NT2/D1 (cell line): ENCODE measurements at regions not wholly inside any gene's neighbourhood (a gene's known extent, or its start where the extent isn't known, plus 50 kb on each side); places are given as distances from the start of the nearest gene placed in this dataset.

Experiments
- DNase-seq: peaks from one replicate; pipeline ENCODE4 v3.0.0-alpha.2; 2011; ENCODE audit warnings: low read depth, low spot score
- H3K27me3 ChIP-seq: 2 replicates; pipeline ENCODE4 v1.6.0; 2011; ENCODE audit warnings: mild to moderate bottlenecking; ENCODE audit not compliant: insufficient read length, insufficient read depth
- H3K36me3 ChIP-seq: 2 replicates; pipeline ENCODE4 v1.6.1; 2011; ENCODE audit warnings: mild to moderate bottlenecking, low read length, mixed read lengths; ENCODE audit not compliant: insufficient read depth, insufficient read length
- H3K4me1 ChIP-seq: 2 replicates; pipeline ENCODE4 v1.5.1; 2011; ENCODE audit not compliant: insufficient read depth, insufficient read length
- H3K4me3 ChIP-seq: 2 replicates; pipeline ENCODE4 v1.5.1; 2011; ENCODE audit warnings: low read depth; ENCODE audit not compliant: insufficient read length
- H3K9ac ChIP-seq: 2 replicates; pipeline ENCODE4 v1.6.0; 2011; ENCODE audit warnings: low read depth; ENCODE audit not compliant: insufficient read length
- H3K9me3 ChIP-seq: 2 replicates; pipeline ENCODE4 v1.5.1; 2011; ENCODE audit warnings: mild to moderate bottlenecking, low read length; ENCODE audit not compliant: insufficient read depth
- SUZ12 ChIP-seq: IDR thresholded peaks from 2 replicates; pipeline ENCODE4 v1.6.1; 2011; ENCODE audit not compliant: insufficient read length, insufficient read depth; ENCODE audit errors: extremely low read depth
- YY1 ChIP-seq: IDR thresholded peaks from 2 replicates; pipeline ENCODE4 v1.6.1; 2011; ENCODE audit not compliant: insufficient read length, insufficient read depth
- ZNF274 ChIP-seq: IDR thresholded peaks from 2 replicates; pipeline ENCODE4 v1.6.1; 2011; ENCODE audit warnings: mild to moderate bottlenecking, low read depth, low read length

- Histone ChIP-seq H3K4me3 (no peak overlapping the region), H3K27me3 (no peaks in the 10 kb centered on the region), H3K9ac (no peak overlapping the region), H3K9me3 (no peaks in the 10 kb centered on the region), H3K36me3 (peaks cover 16% of the 10 kb centered on the region), H3K4me1 (no peaks in the 10 kb centered on the region)
- no peak for DNase-seq
- no peak for TF ChIP-seq ZNF274
- no peak for TF ChIP-seq SUZ12
- TF ChIP-seq YY1: no peak
Observed at GRCh38 chr7:22571766-22572165, 71.8 kb upstream of the STEAP1B start.

GRCh38 chr7:22569586-22570321 lies 69.8 kb upstream of the STEAP1B start:
- Histone ChIP-seq H3K4me1 (peaks cover 11% of the 10 kb centered on the region), H3K36me3 (peaks cover 14% of the 10 kb centered on the region), H3K27me3 (no peaks in the 10 kb centered on the region), H3K4me3 (no peak overlapping the region), H3K9ac (no peak overlapping the region), H3K9me3 (no peaks in the 10 kb centered on the region)
- no peak for DNase-seq
- TF ChIP-seq YY1 (no peak), SUZ12 (no peak), ZNF274 (no peak)

- no peak for DNase-seq
- TF ChIP-seq ZNF274 (no peak), SUZ12 (no peak), YY1 (no peak)
- Histone ChIP-seq H3K9me3 (no peaks in the 10 kb centered on the region), H3K4me1 (peaks cover 26% of the 10 kb centered on the region), H3K36me3 (peaks cover 4% of the 10 kb centered on the region), H3K9ac (no peak overlapping the region), H3K4me3 (no peak overlapping the region), H3K27me3 (no peaks in the 10 kb centered on the region)
Observed at GRCh38 chr7:22566592-22566991, 66.6 kb upstream of the STEAP1B start.

- DNase-seq: no peak
- TF ChIP-seq YY1 (no peak), ZNF274 (no peak), SUZ12 (no peak)
- Histone ChIP-seq H3K4me1 (peaks cover 26% of the 10 kb centered on the region), H3K9me3 (no peaks in the 10 kb centered on the region), H3K27me3 (no peaks in the 10 kb centered on the region), H3K9ac (no peak overlapping the region), H3K4me3 (no peak overlapping the region), H3K36me3 (peaks cover 2% of the 10 kb centered on the region)
Observed at GRCh38 chr7:22566176-22566575, 66.2 kb upstream of the STEAP1B start.

GRCh38 chr7:22565315-22565811 lies 65.4 kb upstream of the STEAP1B start:
- TF ChIP-seq SUZ12 (no peak), YY1 (no peak), ZNF274 (no peak)
- no peak overlapping the region for H3K4me3 ChIP-seq
- H3K9me3 ChIP-seq: no peaks in the 10 kb centered on the region
- no peaks in the 10 kb centered on the region for H3K27me3 ChIP-seq
- H3K36me3 ChIP-seq: no peaks in the 10 kb centered on the region
- H3K4me1 ChIP-seq: peaks cover 26% of the 10 kb centered on the region
- DNase-seq: no peak
- H3K9ac ChIP-seq: no peak overlapping the region

- Histone ChIP-seq H3K9ac (no peak overlapping the region), H3K36me3 (no peaks in the 10 kb centered on the region), H3K9me3 (no peaks in the 10 kb centered on the region), H3K4me1 (peaks cover 26% of the 10 kb centered on the region), H3K27me3 (no peaks in the 10 kb centered on the region), H3K4me3 (no peak overlapping the region)
- DNase-seq: no peak
- no peak for TF ChIP-seq SUZ12
- TF ChIP-seq ZNF274: no peak
- no peak for TF ChIP-seq YY1
Observed at GRCh38 chr7:22564511-22565045, 64.6 kb upstream of the STEAP1B start.

GRCh38 chr7:22563621-22564241 lies 63.7 kb upstream of the STEAP1B start:
- peaks cover 26% of the 10 kb centered on the region for H3K4me1 ChIP-seq
- no peak overlapping the region for H3K4me3 ChIP-seq
- TF ChIP-seq SUZ12 (no peak), YY1 (no peak)
- no peaks in the 10 kb centered on the region for H3K27me3 ChIP-seq
- H3K9me3 ChIP-seq: no peaks in the 10 kb centered on the region
- H3K36me3 ChIP-seq: no peaks in the 10 kb centered on the region
- DNase-seq: no peak
- H3K9ac ChIP-seq: peak overlapping the region; percentile 66
